Brain microvascular endothelial cell (primary cell): ENCODE measurements at regions not wholly inside any gene's neighbourhood (a gene's known extent, or its start where the extent isn't known, plus 50 kb on each side); places are given as distances from the start of the nearest gene placed in this dataset.

ENCODE experiments used
- DNase-seq: peaks from one replicate; pipeline ENCODE4 v3.0.0-alpha.2; 2020
- H3K27ac ChIP-seq: fragments of 250-450 bp; sonication (Bioruptor Pico); 2 replicates; pipeline ENCODE4 v1.5.1; 2020; ENCODE audit warnings: mild to moderate bottlenecking, moderate library complexity
- H3K27me3 ChIP-seq: fragments of 250-450 bp; sonication (Bioruptor Pico); replicated peaks from 2 replicates; pipeline ENCODE4 v1.5.1; 2020; ENCODE audit warnings: mild to moderate bottlenecking
- H3K36me3 ChIP-seq: fragments of 250-450 bp; sonication (Bioruptor Pico); replicated peaks from 2 replicates; pipeline ENCODE4 v1.5.1; 2020; ENCODE audit warnings: mild to moderate bottlenecking
- H3K4me3 ChIP-seq: 2 replicates; pipeline ENCODE4 v1.5.1; 2011; ENCODE audit warnings: low read depth, mild to moderate bottlenecking, control low read depth, low read length, moderate library complexity
- CTCF ChIP-seq: IDR thresholded peaks from 2 replicates; pipeline ENCODE4 v1.5.1; 2011; ENCODE audit warnings: low read depth, mild to moderate bottlenecking, moderate library complexity, low read length, control low read depth, inconsistent platforms; ENCODE audit errors: missing control alignments
- in situ Hi-C: cut with HindIII; loops from 2 replicates; pipeline ENCODE4 v1.10.0; 2017; ENCODE audit warnings: low sequenced_read_pairs, low pct_ligation_motif_present

- TF ChIP-seq CTCF = no peak
- no peaks in the 10 kb centered on the region for H3K36me3 ChIP-seq
- no peaks in the 10 kb centered on the region for H3K27me3 ChIP-seq
- DNase-seq = no peak
- in situ Hi-C loops = no loop called here
- no peak overlapping the region for H3K4me3 ChIP-seq
- no peak overlapping the region for H3K27ac ChIP-seq
Observed at GRCh38 chr2:226158229-226158628, 641.4 kb downstream of the IRS1 start.

GRCh38 chr2:226155093-226155875 lies 644.3 kb downstream of the IRS1 start:
- no peak for DNase-seq
- in situ Hi-C loops = no loop called here
- Histone ChIP-seq H3K27ac (no peak overlapping the region), H3K36me3 (no peaks in the 10 kb centered on the region), H3K4me3 (no peak overlapping the region), H3K27me3 (no peaks in the 10 kb centered on the region)
- TF ChIP-seq CTCF = no peak

GRCh38 chr2:226154610-226155009 lies 645.0 kb downstream of the IRS1 start:
- H3K27ac ChIP-seq = no peak overlapping the region

GRCh38 chr2:226153553-226153952 lies 646.1 kb downstream of the IRS1 start:
- Histone ChIP-seq H3K27me3 (no peaks in the 10 kb centered on the region), H3K27ac (no peak overlapping the region), H3K4me3 (no peak overlapping the region), H3K36me3 (no peaks in the 10 kb centered on the region)
- DNase-seq = no peak
- no peak for TF ChIP-seq CTCF
- in situ Hi-C loops = no loop called here

More at GRCh38 chr2:226154610-226155009, 645.0 kb downstream of the IRS1 start:
- H3K4me3 ChIP-seq = no peak overlapping the region
- in situ Hi-C loops = no loop called here
- TF ChIP-seq CTCF = no peak
- H3K27me3 ChIP-seq = no peaks in the 10 kb centered on the region
- H3K36me3 ChIP-seq = no peaks in the 10 kb centered on the region
- no peak for DNase-seq

- in situ Hi-C loops = no loop called here
- Histone ChIP-seq H3K4me3 (no peak overlapping the region), H3K36me3 (no peaks in the 10 kb centered on the region), H3K27ac (no peak overlapping the region), H3K27me3 (no peaks in the 10 kb centered on the region)
- TF ChIP-seq CTCF = no peak
- no peak for DNase-seq
Observed at GRCh38 chr2:226151157-226151556, 648.5 kb downstream of the IRS1 start.

GRCh38 chr2:226143091-226143490 lies 656.5 kb downstream of the IRS1 start:
- no peak overlapping the region for H3K27ac ChIP-seq
- H3K4me3 ChIP-seq = no peak overlapping the region
- no peaks in the 10 kb centered on the region for H3K36me3 ChIP-seq
- DNase-seq = no peak
- no peak for TF ChIP-seq CTCF
- H3K27me3 ChIP-seq = no peaks in the 10 kb centered on the region
- in situ Hi-C loops = no loop called here
